OCI-LY3 (cell line): ENCODE measurements at regions not wholly inside any gene's neighbourhood (a gene's known extent, or its start where the extent isn't known, plus 50 kb on each side); places are given as distances from the start of the nearest gene placed in this dataset.

Experiments used
- H2AFZ ChIP-seq: fragments of 200-600, 300-600 bp; shearing (Covaris generic); 2 replicates; pipeline ENCODE4 v1.6.0; 2014; ENCODE audit warnings: antibody characterized with exemption, low read depth, low read length
- H3K27ac ChIP-seq: fragments of 200-600, 300-600 bp; sonication (generic); 2 replicates; pipeline ENCODE4 v1.5.1; 2014; ENCODE audit warnings: mild to moderate bottlenecking, low read length, moderate library complexity, mixed read lengths
- H3K27me3 ChIP-seq: fragments of 200-600, 300-600 bp; sonication (generic); 2 replicates; pipeline ENCODE4 v1.6.1; 2014; ENCODE audit warnings: low read depth, low read length, mixed read lengths
- H3K36me3 ChIP-seq: fragments of 200-600, 300-600 bp; sonication (generic); replicated peaks from 2 replicates; pipeline ENCODE3; 2014; ENCODE audit warnings: low read depth, low read length, mixed read lengths
- H3K4me1 ChIP-seq: fragments of 300-600, 200-600 bp; sonication (generic); 2 replicates; pipeline ENCODE4 v1.6.1; 2014; ENCODE audit warnings: low read length, mixed read lengths
- H3K4me2 ChIP-seq: fragments of 200-600, 300-600 bp; sonication (generic); 2 replicates; pipeline ENCODE4 v1.6.1; 2014; ENCODE audit warnings: low read length, mixed read lengths
- H3K4me3 ChIP-seq: fragments of 300-600, 200-600 bp; sonication (generic); 2 replicates; pipeline ENCODE4 v1.5.1; 2014; ENCODE audit warnings: antibody characterized with exemption, mild to moderate bottlenecking, low read length, moderate library complexity
- H3K79me2 ChIP-seq: fragments of 300-600, 200-600 bp; shearing (Covaris generic); 2 replicates; pipeline ENCODE4 v1.6.1; 2014; ENCODE audit warnings: mild to moderate bottlenecking, low read length, mixed read lengths
- H3K9ac ChIP-seq: fragments of 300-600, 200-600 bp; shearing (Covaris generic); 2 replicates; pipeline ENCODE4 v1.6.0; 2014; ENCODE audit warnings: mild to moderate bottlenecking, low read length, moderate library complexity
- H3K9me3 ChIP-seq: fragments of 200-600, 300-600 bp; shearing (Covaris generic); 2 replicates; pipeline ENCODE4 v1.6.1; 2014; ENCODE audit warnings: low read length, mixed read lengths; ENCODE audit not compliant: insufficient read depth
- H4K20me1 ChIP-seq: fragments of 200-600, 300-600 bp; sonication (generic); 2 replicates; pipeline ENCODE4 v1.6.1; 2016; ENCODE audit warnings: low read length, mixed read lengths; ENCODE audit not compliant: insufficient read depth
- CTCF ChIP-seq: fragments of 200-600, 300-600 bp; sonication (generic); IDR thresholded peaks from 2 replicates; pipeline ENCODE4 v1.5.1; 2014; ENCODE audit warnings: antibody characterized with exemption, low read length, low read depth
- EZH2phosphoT487 ChIP-seq: fragments of 200-600 bp; shearing (Covaris generic); IDR thresholded peaks from 2 replicates; pipeline ENCODE4 v1.6.1; 2018; ENCODE audit warnings: antibody characterized with exemption, mixed run types, low read depth

GRCh38 chr6:19086480-19086879 is 699.3 kb downstream of the RNF144B start:
- no peaks in the 10 kb centered on the region for H4K20me1 ChIP-seq
- H3K36me3 ChIP-seq: no peaks in the 10 kb centered on the region
- H3K9me3 ChIP-seq: no peaks in the 10 kb centered on the region
- no peak overlapping the region for H3K27ac ChIP-seq
- no peak overlapping the region for H3K4me2 ChIP-seq
- no peaks in the 10 kb centered on the region for H3K27me3 ChIP-seq
- H3K79me2 ChIP-seq: no peaks in the 10 kb centered on the region
- H3K9ac ChIP-seq: no peak overlapping the region
- no peak overlapping the region for H3K4me3 ChIP-seq
- TF ChIP-seq EZH2phosphoT487: no peak
- TF ChIP-seq CTCF: no peak
- no peaks in the 10 kb centered on the region for H3K4me1 ChIP-seq
- no peak overlapping the region for H2AFZ ChIP-seq

GRCh38 chr6:19087296-19087695 is 700.1 kb downstream of the RNF144B start:
- Histone ChIP-seq H3K27ac (no peak overlapping the region), H3K36me3 (no peaks in the 10 kb centered on the region), H3K79me2 (no peaks in the 10 kb centered on the region), H3K27me3 (no peaks in the 10 kb centered on the region), H3K4me3 (no peak overlapping the region), H3K4me2 (no peak overlapping the region), H4K20me1 (no peaks in the 10 kb centered on the region), H3K9ac (no peak overlapping the region), H2AFZ (no peak overlapping the region), H3K9me3 (no peaks in the 10 kb centered on the region), H3K4me1 (no peaks in the 10 kb centered on the region)
- TF ChIP-seq CTCF (no peak), EZH2phosphoT487 (no peak)

- Histone ChIP-seq H2AFZ (no peak overlapping the region), H3K36me3 (no peaks in the 10 kb centered on the region), H3K27me3 (no peaks in the 10 kb centered on the region), H3K4me3 (no peak overlapping the region), H3K27ac (no peak overlapping the region), H3K9ac (no peak overlapping the region), H3K9me3 (no peaks in the 10 kb centered on the region), H4K20me1 (no peaks in the 10 kb centered on the region), H3K4me1 (no peaks in the 10 kb centered on the region), H3K79me2 (no peaks in the 10 kb centered on the region), H3K4me2 (no peak overlapping the region)
- TF ChIP-seq EZH2phosphoT487: no peak
- no peak for TF ChIP-seq CTCF
Observed at GRCh38 chr6:19087897-19088296, 700.7 kb downstream of the RNF144B start.

GRCh38 chr6:19100752-19101151 is 713.6 kb downstream of the RNF144B start:
- H3K4me3 ChIP-seq: no peak overlapping the region
- no peak overlapping the region for H2AFZ ChIP-seq
- no peak overlapping the region for H3K4me2 ChIP-seq
- no peaks in the 10 kb centered on the region for H3K36me3 ChIP-seq
- no peaks in the 10 kb centered on the region for H3K4me1 ChIP-seq
- no peaks in the 10 kb centered on the region for H3K9me3 ChIP-seq
- H3K9ac ChIP-seq: no peak overlapping the region
- no peak overlapping the region for H3K27ac ChIP-seq
- H3K79me2 ChIP-seq: no peaks in the 10 kb centered on the region
- H4K20me1 ChIP-seq: no peaks in the 10 kb centered on the region
- TF ChIP-seq CTCF (no peak), EZH2phosphoT487 (no peak)
- no peaks in the 10 kb centered on the region for H3K27me3 ChIP-seq
